ENCODE measurements at regions not wholly inside any gene's neighbourhood (a gene's known extent, or its start where the extent isn't known, plus 50 kb on each side); places are given as distances from the start of the nearest gene placed in this dataset.

- Histone ChIP-seq H3K27ac (no peak overlapping the region), H3K4me3 (no peak overlapping the region), H3K27me3 (no peaks in the 10 kb centered on the region), H3K36me3 (no peaks in the 10 kb centered on the region), H4K20me1 (no peaks in the 10 kb centered on the region), H3K4me2 (no peak overlapping the region), H3K4me1 (peaks cover 11% of the 10 kb centered on the region), H3K9ac (no peak overlapping the region), H3K9me3 (no peaks in the 10 kb centered on the region)
- TF ChIP-seq Cebpa-rat (IDR thresholded peaks at IDR 0.05) = no peak
These were observed 416.1 kb downstream of the TMEM38B start for GRCh38 chr9:106110483-106110882.

DNA sequence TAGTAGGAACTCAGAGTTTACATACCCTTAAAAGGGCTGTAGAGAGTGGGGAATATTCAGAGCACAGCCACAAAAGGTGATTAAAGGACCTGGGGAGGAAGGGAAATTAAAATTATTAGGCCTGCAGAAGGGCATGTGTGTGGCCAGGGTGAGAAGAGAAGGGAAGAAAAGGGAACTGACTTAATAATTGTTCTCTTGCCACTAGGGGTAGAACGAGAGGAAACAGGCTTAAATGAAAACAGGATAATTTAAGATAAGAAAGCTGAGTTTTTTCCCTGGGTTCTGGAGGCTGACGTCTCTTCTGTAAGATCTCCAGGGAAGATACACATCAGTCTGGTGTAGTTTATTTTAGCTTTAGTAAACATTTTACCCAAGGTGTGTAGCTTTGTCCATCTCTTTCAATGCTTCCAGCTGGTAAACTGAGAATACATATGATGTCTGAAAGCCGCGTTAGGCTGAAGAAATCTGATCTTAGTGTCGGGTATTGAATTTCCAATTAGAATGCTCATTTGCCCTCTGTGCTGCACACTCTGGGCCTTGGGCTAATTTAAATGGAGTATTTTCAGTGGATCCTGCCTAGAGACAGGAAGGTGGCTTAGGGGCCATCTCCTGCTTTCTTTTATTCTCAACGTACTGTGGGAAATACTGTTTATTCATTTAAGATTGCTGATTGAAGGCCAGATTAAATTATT, 416.8 kb downstream of the TMEM38B start:
- H3K4me2 ChIP-seq = no peak overlapping the region
- peaks cover 4% of the 10 kb centered on the region for H3K4me1 ChIP-seq
- no peaks in the 10 kb centered on the region for H3K9me3 ChIP-seq
- no peak overlapping the region for H3K9ac ChIP-seq
- H4K20me1 ChIP-seq = no peaks in the 10 kb centered on the region
- H3K27me3 ChIP-seq = no peaks in the 10 kb centered on the region
- no peak for TF ChIP-seq Cebpa-rat (IDR thresholded peaks at IDR 0.05)
- H3K4me3 ChIP-seq = no peak overlapping the region
- no peak overlapping the region for H3K27ac ChIP-seq
- H3K36me3 ChIP-seq = no peaks in the 10 kb centered on the region

DNA sequence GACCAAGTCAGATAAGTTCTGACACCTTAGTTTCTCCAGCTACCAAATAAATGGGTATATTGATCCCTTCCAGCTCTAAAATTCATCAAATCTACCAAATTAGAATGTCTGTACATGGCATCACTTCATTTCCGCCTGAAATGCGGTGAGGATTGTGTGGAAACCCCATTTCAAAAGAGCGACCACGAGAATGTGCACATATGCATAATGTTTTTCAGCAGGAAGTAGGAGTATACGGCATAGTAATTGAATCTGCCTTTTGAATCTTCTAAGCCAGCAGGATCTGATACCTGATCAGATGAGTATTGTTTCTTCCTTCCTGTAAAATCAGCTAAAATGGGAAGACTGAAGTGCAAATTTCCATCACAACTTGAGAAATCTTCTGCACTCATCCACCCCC, 418.6 kb downstream of the TMEM38B start:
- Histone ChIP-seq H3K4me1 (no peaks in the 10 kb centered on the region), H3K27me3 (no peaks in the 10 kb centered on the region), H4K20me1 (no peaks in the 10 kb centered on the region), H3K4me3 (no peak overlapping the region), H3K27ac (no peak overlapping the region), H3K9ac (no peak overlapping the region), H3K9me3 (no peaks in the 10 kb centered on the region), H3K36me3 (no peaks in the 10 kb centered on the region), H3K4me2 (no peak overlapping the region)
- no peak for TF ChIP-seq Cebpa-rat (IDR thresholded peaks at IDR 0.05)

DNA sequence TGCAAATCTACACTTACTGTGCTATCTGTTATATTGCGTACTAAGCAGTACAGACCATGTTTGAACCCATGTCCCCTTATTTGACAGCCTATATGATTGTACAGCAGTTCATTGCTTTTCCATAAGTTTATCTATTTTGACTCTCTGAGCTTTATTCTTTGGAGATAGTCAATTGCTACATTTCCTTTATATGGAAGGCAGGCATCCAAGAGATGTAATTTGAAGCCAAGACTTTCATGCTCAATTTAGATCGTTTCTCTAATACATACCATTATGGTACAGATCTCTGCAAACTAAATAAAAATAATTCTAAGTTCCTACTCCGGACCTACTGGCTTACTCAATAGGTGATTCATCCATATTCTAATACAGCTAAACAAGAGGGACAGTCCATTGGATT, 424.8 kb downstream of the TMEM38B start:
- H4K20me1 ChIP-seq = no peaks in the 10 kb centered on the region
- no peak overlapping the region for H3K4me3 ChIP-seq
- H3K27ac ChIP-seq = no peak overlapping the region
- H3K4me2 ChIP-seq = no peak overlapping the region
- H3K36me3 ChIP-seq = no peaks in the 10 kb centered on the region
- no peaks in the 10 kb centered on the region for H3K27me3 ChIP-seq
- no peaks in the 10 kb centered on the region for H3K9me3 ChIP-seq
- H3K4me1 ChIP-seq = no peaks in the 10 kb centered on the region
- no peak overlapping the region for H3K9ac ChIP-seq
- TF ChIP-seq Cebpa-rat (IDR thresholded peaks at IDR 0.05) = no peak

DNA sequence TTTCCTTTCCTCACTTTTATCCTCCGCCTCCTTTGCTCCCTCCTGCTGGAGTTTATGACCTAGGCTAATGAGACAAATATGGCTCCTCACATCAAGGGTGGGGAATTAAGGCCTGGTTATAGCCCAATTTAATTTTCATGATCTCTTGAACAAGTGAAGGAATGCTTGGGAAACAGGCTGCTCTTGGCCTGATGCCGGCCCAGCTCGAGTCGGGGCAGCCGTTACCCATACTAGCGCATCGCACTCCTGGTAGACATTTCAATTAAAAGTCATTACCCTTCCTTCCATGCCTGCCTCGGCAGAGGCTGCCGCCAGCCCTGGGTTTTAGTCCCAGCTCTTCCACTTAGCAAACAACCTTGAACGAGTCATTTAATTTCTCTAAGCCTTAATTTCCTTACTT, 425.7 kb downstream of the TMEM38B start:
- Histone ChIP-seq H3K4me2 (no peak overlapping the region), H3K4me1 (no peaks in the 10 kb centered on the region), H4K20me1 (no peaks in the 10 kb centered on the region), H3K27me3 (no peaks in the 10 kb centered on the region), H3K36me3 (no peaks in the 10 kb centered on the region), H3K9ac (no peak overlapping the region), H3K27ac (no peak overlapping the region), H3K4me3 (no peak overlapping the region), H3K9me3 (no peaks in the 10 kb centered on the region)
- TF ChIP-seq Cebpa-rat (IDR thresholded peaks at IDR 0.05) = no peak

GRCh38 chr9:106127776-106128175, 433.4 kb downstream of the TMEM38B start:
- Histone ChIP-seq H3K36me3 (no peaks in the 10 kb centered on the region), H3K27me3 (no peaks in the 10 kb centered on the region), H3K9me3 (peaks cover 8% of the 10 kb centered on the region; the same call in 1 of the 2 replicates), H3K4me3 (no peak overlapping the region), H4K20me1 (no peaks in the 10 kb centered on the region), H3K27ac (no peak overlapping the region), H3K4me2 (no peak overlapping the region), H3K4me1 (no peaks in the 10 kb centered on the region), H3K9ac (no peak overlapping the region)
- no peak for TF ChIP-seq Cebpa-rat (IDR thresholded peaks at IDR 0.05)

GRCh38 chr9:106130374-106130773, 436.0 kb downstream of the TMEM38B start:
- H3K4me1 ChIP-seq = no peaks in the 10 kb centered on the region
- H3K36me3 ChIP-seq = no peaks in the 10 kb centered on the region
- H3K4me3 ChIP-seq = no peak overlapping the region
- TF ChIP-seq Cebpa-rat (IDR thresholded peaks at IDR 0.05) = no peak
- H3K4me2 ChIP-seq = no peak overlapping the region
- no peak overlapping the region for H3K27ac ChIP-seq
- no peaks in the 10 kb centered on the region for H4K20me1 ChIP-seq
- H3K9me3 ChIP-seq = peaks cover 5% of the 10 kb centered on the region; the same call in 1 of the 2 replicates
- no peaks in the 10 kb centered on the region for H3K27me3 ChIP-seq
- H3K9ac ChIP-seq = no peak overlapping the region

DNA sequence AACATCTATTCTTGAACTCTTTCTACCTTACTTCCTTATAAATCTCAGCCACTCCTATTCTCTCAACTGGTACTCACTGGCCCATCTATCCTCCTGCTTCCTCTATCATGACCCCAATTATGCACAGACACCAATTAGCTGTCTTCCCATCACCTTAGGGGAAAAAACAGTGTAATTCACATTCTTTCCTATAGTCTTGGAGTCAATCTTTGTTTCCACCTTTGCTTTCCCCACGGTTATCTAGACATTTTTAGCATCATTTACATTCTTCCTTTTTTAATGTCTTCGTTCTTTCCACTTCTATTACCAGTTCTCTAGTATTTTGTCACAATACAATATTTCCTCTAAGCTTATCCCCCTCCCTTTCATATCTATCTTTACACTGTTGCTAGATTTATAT, 449.4 kb downstream of the TMEM38B start:
- no peaks in the 10 kb centered on the region for H4K20me1 ChIP-seq

GRCh38 chr9:106146066-106146840, 451.9 kb downstream of the TMEM38B start:
- Histone ChIP-seq H3K36me3 (no peaks in the 10 kb centered on the region), H3K4me2 (no peak overlapping the region), H3K4me3 (no peak overlapping the region), H3K27me3 (no peaks in the 10 kb centered on the region), H3K9me3 (peaks cover 5% of the 10 kb centered on the region; the same call in 1 of the 2 replicates), H3K4me1 (no peaks in the 10 kb centered on the region), H3K9ac (no peak overlapping the region), H3K27ac (no peak overlapping the region), H4K20me1 (no peaks in the 10 kb centered on the region)
- TF ChIP-seq Cebpa-rat (IDR thresholded peaks at IDR 0.05) = no peak

More for the DNA sequence above, 449.4 kb downstream of the TMEM38B start:
- H3K9ac ChIP-seq = no peak overlapping the region
- H3K4me1 ChIP-seq = peaks cover 10% of the 10 kb centered on the region
- no peak for TF ChIP-seq Cebpa-rat (IDR thresholded peaks at IDR 0.05)
- no peak overlapping the region for H3K4me2 ChIP-seq
- H3K27me3 ChIP-seq = no peaks in the 10 kb centered on the region
- H3K27ac ChIP-seq = no peak overlapping the region
- no peaks in the 10 kb centered on the region for H3K36me3 ChIP-seq
- H3K9me3 ChIP-seq = peaks cover 5% of the 10 kb centered on the region; the same call in 1 of the 2 replicates
- no peak overlapping the region for H3K4me3 ChIP-seq

DNA sequence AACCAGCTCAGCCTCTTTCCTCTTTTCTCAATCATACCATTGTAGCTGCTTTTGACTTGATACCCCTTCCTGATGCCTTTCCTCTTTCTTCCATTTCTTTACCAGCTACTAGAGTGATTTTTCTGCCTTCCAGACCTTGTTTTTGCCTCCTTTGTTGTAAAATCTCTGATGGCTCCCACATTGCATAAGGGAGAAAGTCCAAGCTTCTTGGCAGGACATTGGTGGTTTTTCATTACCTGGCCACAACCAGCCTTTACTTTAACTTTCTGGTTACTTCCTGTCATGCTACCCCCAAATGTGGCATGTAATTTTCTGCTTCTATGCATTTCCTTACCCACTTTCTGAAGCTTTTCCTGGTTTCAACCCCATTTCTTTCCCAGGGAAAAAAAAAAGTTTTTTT, 452.5 kb downstream of the TMEM38B start:
- no peak overlapping the region for H3K9ac ChIP-seq
- no peak for TF ChIP-seq Cebpa-rat (IDR thresholded peaks at IDR 0.05)
- no peak overlapping the region for H3K4me2 ChIP-seq
- H3K36me3 ChIP-seq = no peaks in the 10 kb centered on the region
- H3K27ac ChIP-seq = no peak overlapping the region
- H4K20me1 ChIP-seq = no peaks in the 10 kb centered on the region
- no peaks in the 10 kb centered on the region for H3K27me3 ChIP-seq
- H3K4me3 ChIP-seq = no peak overlapping the region
- peaks cover 5% of the 10 kb centered on the region; the same call in 1 of the 2 replicates for H3K9me3 ChIP-seq
- no peaks in the 10 kb centered on the region for H3K4me1 ChIP-seq
